Peyer's patch (tissue), 4 donors: ENCODE measurements at regions not wholly inside any gene's neighbourhood (a gene's known extent, or its start where the extent isn't known, plus 50 kb on each side); places are given as distances from the start of the nearest gene placed in this dataset.

ENCODE experiments used
- DNase-seq, 3 donors: peaks; one replicate each; pipeline ENCODE4 v3.0.0-alpha.2; 2017 to 2019
- H3K27ac ChIP-seq, 4 donors: fragments of 200-600 bp; sonication (generic); one replicate each; pipeline ENCODE4 v1.5.1; 2016 to 2019
- H3K27me3 ChIP-seq, 2 donors: fragments of 200-600 bp; sonication (generic); one replicate each; pipeline ENCODE4 v1.5.1; 2019
- H3K36me3 ChIP-seq, 3 donors: fragments of 200-600 bp; sonication (generic); one replicate each; pipeline ENCODE4 v1.5.1; 2016 to 2019
- H3K4me1 ChIP-seq, 4 donors: fragments of 200-600 bp; sonication (generic); one replicate each; pipeline ENCODE4 v1.5.1; 2016 to 2019
- H3K4me3 ChIP-seq, 4 donors: fragments of 200-600 bp; sonication (generic); 1 replicate in 3 of 4; 2 replicates in 1 of 4; pipeline ENCODE4 v1.5.1; 2016 to 2019; ENCODE audit warnings: mild to moderate bottlenecking in 1 of 4
- H3K9me3 ChIP-seq, 4 donors: fragments of 200-600 bp; sonication (generic); one replicate each; pipeline ENCODE4 v1.5.1; 2016 to 2019; ENCODE audit warnings: mild to moderate bottlenecking in 1 of 4
- POLR2A ChIP-seq, 2 donors: fragments of 450-650 bp; IDR thresholded peaks; one replicate each; pipeline ENCODE4 v1.5.1; 2017; ENCODE audit warnings: antibody characterized with exemption in 2 of 2, mild to moderate bottlenecking in 2 of 2, moderate library complexity in 2 of 2
- TF ChIP-seq, protein P1 (sequence below), 6 experiments: fragments of 450-650 bp in 4 of 6; fragments of 200-600 bp in 2 of 6; sonication (generic) in 1 of 6; IDR thresholded peaks; one replicate each; pipeline ENCODE4 v1.5.1; 2017 to 2019; ENCODE audit warnings: antibody characterized with exemption in 6 of 6, mild to moderate bottlenecking in 3 of 6, moderate library complexity in 1 of 6

DNA sequence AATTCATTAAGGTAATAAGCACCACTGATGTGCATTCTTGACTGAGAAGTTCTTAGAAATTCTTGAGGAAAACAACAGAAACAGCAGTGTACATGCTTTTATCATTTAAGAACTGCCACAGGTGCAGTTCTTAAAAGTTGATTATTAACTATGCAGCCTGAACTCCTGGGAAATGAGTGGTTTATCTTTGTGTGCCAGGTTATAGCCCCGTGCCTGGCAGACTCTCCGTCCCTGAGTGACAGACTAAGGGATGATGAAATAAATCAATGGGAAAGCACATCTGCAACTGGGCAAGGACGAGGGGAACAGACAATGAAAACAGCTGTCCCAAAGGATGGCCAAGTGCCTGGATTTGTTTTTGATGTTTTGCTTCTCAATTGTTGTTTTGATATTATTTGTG, 84.4 kb upstream of the SPATA13 start:
- peak overlapping the region in 2 of 4 donors; percentile 5 to 14 for H3K4me3 ChIP-seq
- no peaks in the 10 kb centered on the region for H3K36me3 ChIP-seq
- peak in 1 of 3 donors; percentile 71 for DNase-seq
- peaks cover 0 to 10% (median 0%) of the 10 kb centered on the region in 4 donors for H3K4me1 ChIP-seq
- no peaks in the 10 kb centered on the region for H3K9me3 ChIP-seq
- TF ChIP-seq, protein P1, sequence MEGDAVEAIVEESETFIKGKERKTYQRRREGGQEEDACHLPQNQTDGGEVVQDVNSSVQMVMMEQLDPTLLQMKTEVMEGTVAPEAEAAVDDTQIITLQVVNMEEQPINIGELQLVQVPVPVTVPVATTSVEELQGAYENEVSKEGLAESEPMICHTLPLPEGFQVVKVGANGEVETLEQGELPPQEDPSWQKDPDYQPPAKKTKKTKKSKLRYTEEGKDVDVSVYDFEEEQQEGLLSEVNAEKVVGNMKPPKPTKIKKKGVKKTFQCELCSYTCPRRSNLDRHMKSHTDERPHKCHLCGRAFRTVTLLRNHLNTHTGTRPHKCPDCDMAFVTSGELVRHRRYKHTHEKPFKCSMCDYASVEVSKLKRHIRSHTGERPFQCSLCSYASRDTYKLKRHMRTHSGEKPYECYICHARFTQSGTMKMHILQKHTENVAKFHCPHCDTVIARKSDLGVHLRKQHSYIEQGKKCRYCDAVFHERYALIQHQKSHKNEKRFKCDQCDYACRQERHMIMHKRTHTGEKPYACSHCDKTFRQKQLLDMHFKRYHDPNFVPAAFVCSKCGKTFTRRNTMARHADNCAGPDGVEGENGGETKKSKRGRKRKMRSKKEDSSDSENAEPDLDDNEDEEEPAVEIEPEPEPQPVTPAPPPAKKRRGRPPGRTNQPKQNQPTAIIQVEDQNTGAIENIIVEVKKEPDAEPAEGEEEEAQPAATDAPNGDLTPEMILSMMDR (IDR thresholded peaks at IDR 0.05), result no peak
- no peak for TF ChIP-seq POLR2A (IDR thresholded peaks at IDR 0.05)
- peak overlapping the region in 1 of 4 donors; percentile 16 for H3K27ac ChIP-seq
- no peaks in the 10 kb centered on the region for H3K27me3 ChIP-seq

DNA sequence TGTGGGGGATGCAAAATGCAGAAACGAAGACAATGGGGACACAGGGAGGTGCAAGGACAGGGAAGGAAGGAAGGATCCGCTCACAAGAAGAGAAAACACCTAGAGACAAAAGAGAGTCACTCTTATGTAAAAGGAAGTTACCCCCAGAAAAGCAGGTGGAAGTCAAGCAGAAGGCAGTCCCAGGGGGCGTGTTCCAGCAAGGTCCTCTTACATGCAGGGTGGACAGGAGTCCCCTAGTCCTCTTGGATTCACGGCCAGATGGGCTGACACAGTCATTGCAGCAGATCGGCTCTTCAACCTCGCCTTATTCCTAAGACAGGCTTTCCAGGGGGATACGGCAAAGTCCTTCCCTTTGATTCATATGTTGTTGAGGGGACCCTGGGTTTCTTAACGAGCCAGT, 83.9 kb upstream of the SPATA13 start:
- TF ChIP-seq, protein P1 (IDR thresholded peaks at IDR 0.05), result no peak
- no peak for TF ChIP-seq POLR2A (IDR thresholded peaks at IDR 0.05)
- peak overlapping the region in 2 of 4 donors; percentile 5 to 14 for H3K4me3 ChIP-seq
- no peak overlapping the region for H3K27ac ChIP-seq

DNA sequence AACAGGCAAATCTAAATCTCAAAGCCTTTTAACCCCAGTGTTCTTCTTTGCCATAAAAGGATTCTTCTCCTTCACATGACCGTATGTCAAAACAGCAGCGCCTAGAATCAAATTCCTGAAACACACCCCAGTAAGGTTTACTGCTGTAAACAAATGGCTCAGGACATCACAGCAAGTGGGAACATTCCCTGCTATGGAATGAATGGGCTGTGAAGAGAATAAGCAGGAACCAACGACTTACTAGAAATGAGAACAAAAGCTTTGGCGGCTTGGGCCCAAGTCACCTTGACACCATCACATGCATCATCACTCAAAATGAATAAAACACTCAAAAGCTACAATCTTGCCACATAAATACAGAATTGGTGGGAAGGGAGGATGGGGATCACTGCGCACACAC, 80.4 kb upstream of the SPATA13 start:
- Histone ChIP-seq H3K4me1 (peaks cover 0 to 10% (median 0%) of the 10 kb centered on the region in 4 donors), H3K9me3 (no peaks in the 10 kb centered on the region), H3K27ac (no peak overlapping the region), H3K4me3 (no peak overlapping the region), H3K27me3 (no peaks in the 10 kb centered on the region), H3K36me3 (no peaks in the 10 kb centered on the region)
- no peak for DNase-seq
- TF ChIP-seq POLR2A (IDR thresholded peaks at IDR 0.05), result no peak
- TF ChIP-seq, protein P1 (IDR thresholded peaks at IDR 0.05), result no peak

More for the DNA sequence above, 83.9 kb upstream of the SPATA13 start:
- Histone ChIP-seq H3K27me3 (no peaks in the 10 kb centered on the region), H3K4me1 (peaks cover 0 to 10% (median 0%) of the 10 kb centered on the region in 4 donors), H3K9me3 (no peaks in the 10 kb centered on the region), H3K36me3 (no peaks in the 10 kb centered on the region)
- DNase-seq, result no peak

DNA sequence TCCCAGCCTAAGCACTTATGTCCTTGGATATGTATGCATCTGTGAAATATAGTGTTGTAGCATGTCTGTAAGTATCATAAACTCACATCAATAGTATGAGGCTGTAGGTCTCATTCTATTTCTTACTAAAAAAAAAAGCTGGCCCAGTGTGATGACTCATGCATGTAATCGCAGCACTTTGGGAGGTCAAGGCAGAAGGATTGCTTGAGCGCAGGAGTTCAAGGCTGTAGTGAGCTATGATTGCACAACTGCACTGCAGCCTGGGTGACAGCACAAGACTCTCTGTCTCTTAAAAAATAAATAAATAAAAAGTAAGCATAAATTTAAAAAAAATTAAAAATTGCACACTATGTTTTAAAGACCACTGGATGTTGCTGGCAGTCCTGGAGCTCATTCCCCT, 79.1 kb upstream of the SPATA13 start:
- TF ChIP-seq POLR2A (IDR thresholded peaks at IDR 0.05), result no peak
- TF ChIP-seq, protein P1 (IDR thresholded peaks at IDR 0.05), result no peak
- Histone ChIP-seq H3K27ac (no peak overlapping the region), H3K4me3 (no peak overlapping the region), H3K9me3 (no peaks in the 10 kb centered on the region), H3K27me3 (no peaks in the 10 kb centered on the region), H3K4me1 (peaks cover 0 to 1% (median 0%) of the 10 kb centered on the region in 4 donors), H3K36me3 (no peaks in the 10 kb centered on the region)
- no peak for DNase-seq

DNA sequence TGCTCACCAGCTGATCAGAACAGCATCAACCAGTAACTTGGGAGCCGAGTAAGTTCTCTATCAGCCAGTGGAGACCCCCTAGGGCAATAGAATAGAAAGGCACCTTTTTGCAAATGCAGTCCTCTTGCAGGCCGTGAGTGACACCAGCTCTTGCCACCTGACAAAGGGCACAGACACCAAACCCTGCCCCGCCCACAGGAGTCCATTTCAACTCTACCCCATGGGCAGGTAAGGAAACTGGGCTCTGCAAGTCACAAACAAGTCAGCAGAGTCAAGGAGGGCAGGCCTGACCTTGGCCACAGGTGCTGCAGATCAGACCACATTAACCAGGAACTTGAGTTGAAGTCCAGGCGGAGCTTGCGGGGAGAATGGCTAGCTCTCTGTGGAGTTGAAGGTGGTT, 77.4 kb upstream of the SPATA13 start:
- no peak overlapping the region for H3K27ac ChIP-seq
- H3K27me3 ChIP-seq, result no peaks in the 10 kb centered on the region
- H3K36me3 ChIP-seq, result no peaks in the 10 kb centered on the region
- DNase-seq, result no peak
- no peaks in the 10 kb centered on the region for H3K9me3 ChIP-seq
- TF ChIP-seq POLR2A (IDR thresholded peaks at IDR 0.05), result no peak
- TF ChIP-seq, protein P1 (IDR thresholded peaks at IDR 0.05), result no peak
- H3K4me3 ChIP-seq, result no peak overlapping the region
- peaks cover 0 to 8% (median 0%) of the 10 kb centered on the region in 4 donors for H3K4me1 ChIP-seq
